ENCODE measurements at regions not wholly inside any gene's neighbourhood (a gene's known extent, or its start where the extent isn't known, plus 50 kb on each side); places are given as distances from the start of the nearest gene placed in this dataset.

DNA sequence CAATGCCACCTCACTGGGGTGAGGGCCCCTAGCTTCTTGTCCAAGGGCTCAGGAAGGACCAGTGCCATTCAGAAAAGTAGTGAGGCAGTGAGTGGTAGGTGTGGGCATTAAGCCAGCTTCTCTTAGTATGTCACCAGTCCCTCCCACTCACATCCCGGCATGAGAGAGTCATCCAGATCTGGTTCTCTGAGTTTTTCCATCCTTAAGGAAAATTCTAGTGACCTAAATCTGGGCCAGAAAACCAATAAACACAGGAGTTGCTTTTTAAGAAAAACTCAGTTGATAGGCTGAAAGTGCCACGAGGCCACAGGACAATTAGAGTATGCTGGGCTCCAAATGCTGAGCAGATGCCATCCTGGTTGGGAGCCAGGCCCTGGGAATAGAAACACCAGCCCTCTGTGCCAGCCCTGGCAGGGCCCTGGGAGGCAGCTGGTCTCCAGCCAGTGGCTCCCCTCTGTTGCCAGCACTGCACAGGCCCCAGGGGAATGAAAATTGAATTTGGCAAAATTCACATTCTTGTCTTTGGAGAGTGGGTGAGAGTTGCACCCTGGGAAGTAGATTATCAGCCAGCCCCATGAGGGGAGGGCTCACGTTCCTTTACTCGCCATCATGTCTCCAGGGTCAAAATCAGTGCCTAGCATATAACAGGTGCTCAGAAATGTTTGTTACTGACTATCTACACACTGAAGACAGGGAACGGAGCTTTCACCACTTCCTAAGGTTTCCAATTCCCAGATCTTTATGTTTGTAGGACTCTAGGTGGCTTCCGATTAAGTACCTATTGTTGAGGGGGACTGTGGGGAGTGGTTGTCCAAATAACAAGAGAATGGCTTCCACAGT lies 52.8 kb downstream of the FAM43A start:
- Mint-ChIP-seq H3K27me3 (peaks cover 29% of the 10 kb centered on the region), H3K4me3 (no peak overlapping the region), H3K36me3 (ENCODE audit: insufficient read depth) (no peaks in the 10 kb centered on the region), H3K27ac (ENCODE audit: low read depth) (no peak overlapping the region), H3K9me3 (peaks cover 5% of the 10 kb centered on the region), H3K4me1 (no peaks in the 10 kb centered on the region)
- ATAC-seq (replicated peaks; ENCODE audit: extremely low read depth, poor library complexity, severe bottlenecking) (no peak), DNase-seq (ENCODE audit: low spot score in 2 of 2) (no peak)

DNA sequence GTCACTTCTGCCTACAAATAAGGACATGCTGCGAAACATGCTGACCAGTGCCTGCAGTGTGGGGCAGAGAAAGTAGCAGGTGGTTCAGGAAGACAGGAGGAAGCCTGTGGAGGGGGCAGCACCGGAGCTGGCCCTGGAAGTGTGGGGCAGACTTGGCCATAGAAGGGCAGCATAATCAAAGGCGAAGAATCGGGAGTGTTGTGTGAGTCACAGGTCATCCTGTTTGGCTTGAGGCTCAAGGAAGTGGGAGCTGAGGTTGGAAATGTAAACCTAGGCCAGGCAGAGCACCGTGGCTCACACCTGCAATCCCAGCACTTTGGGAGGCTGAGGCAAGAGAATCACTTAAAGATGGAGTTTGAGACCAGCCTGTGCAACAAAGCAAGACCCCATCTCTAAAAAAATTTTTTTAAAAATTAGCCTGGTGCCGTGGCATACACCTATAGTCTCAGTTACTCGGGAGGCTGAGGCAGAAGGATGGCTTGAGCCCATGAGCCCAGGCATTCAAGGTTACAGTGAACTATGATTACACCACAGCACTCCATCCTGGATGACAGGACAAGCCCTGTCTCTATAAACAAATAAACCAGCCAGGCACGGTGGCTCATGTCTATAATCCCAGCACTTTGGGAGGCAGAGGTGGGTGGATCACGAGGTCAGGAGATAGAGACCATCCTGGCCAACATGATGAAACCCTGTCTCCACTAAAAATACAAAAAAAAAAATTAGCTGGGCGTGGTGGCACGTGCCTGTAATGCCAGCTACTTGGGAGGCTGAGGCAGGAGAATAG lies 54.0 kb downstream of the FAM43A start:
- Mint-ChIP-seq H3K4me3 (no peak overlapping the region), H3K27ac (ENCODE audit: low read depth) (no peak overlapping the region), H3K4me1 (no peaks in the 10 kb centered on the region), H3K27me3 (peaks cover 38% of the 10 kb centered on the region), H3K9me3 (peaks cover 5% of the 10 kb centered on the region), H3K36me3 (ENCODE audit: insufficient read depth) (no peaks in the 10 kb centered on the region)
- ATAC-seq (replicated peaks; ENCODE audit: extremely low read depth, poor library complexity, severe bottlenecking) (no peak), DNase-seq (ENCODE audit: low spot score in 2 of 2) (no peak)

DNA sequence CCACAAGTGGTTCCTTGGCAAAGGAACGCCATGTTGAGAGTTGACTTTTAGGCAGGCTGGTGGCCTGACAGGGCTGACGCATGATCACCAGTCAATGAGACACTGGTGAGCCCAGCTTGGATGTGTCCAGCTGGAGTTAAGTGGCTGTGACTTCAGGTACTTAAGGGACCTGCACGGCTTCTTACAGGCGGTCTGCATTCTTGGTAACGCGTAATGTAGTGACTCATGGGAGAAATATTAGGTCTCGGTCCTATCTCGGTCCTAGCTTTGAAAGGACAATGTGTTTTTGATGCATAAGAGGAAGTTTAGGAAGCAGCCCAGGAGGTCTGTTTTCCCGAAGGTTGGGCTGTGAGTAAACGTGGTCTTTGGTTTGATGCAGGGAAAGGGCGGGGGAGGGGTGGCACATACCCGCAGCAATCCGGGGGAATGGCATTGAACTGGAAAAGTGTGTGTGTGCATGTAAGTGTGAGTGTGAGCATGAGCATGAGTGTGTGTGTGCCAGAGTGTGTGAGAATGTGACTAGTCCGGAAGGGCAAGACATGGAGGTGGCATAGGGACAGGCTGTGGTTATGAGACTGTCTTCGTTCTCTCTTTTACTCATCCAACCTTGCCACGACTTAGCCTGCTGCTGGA lies 55.3 kb downstream of the FAM43A start:
- Mint-ChIP-seq H3K4me1 (no peaks in the 10 kb centered on the region), H3K9me3 (no peaks in the 10 kb centered on the region), H3K27ac (ENCODE audit: low read depth) (no peak overlapping the region), H3K36me3 (ENCODE audit: insufficient read depth) (no peaks in the 10 kb centered on the region), H3K27me3 (peaks cover 38% of the 10 kb centered on the region), H3K4me3 (no peak overlapping the region)
- DNase-seq (ENCODE audit: low spot score in 2 of 2): no peak
- no peak for ATAC-seq (replicated peaks; ENCODE audit: extremely low read depth, poor library complexity, severe bottlenecking)

DNA sequence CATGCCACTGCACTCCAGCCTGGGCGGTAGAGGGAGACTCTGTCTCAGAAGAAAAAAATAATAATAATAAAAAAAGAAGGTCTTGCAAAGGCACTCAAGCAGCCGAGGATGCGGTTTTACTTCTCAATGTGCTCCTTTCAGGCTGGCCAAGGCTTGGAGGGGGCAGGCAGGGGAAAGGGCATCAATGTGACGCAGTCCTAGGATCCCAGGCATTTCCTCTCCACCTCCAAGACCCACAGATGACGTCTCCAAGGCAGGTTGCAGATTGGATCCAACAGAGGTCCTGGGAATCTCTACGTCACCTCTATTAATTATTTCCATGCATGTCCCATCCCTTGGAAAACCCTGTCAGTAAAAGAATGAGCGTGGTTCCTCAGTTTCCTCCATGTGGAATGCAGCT lies 56.2 kb downstream of the FAM43A start:
- no peak for ATAC-seq (replicated peaks; ENCODE audit: extremely low read depth, poor library complexity, severe bottlenecking)
- Mint-ChIP-seq H3K27me3 (peaks cover 38% of the 10 kb centered on the region), H3K4me1 (no peaks in the 10 kb centered on the region), H3K27ac (ENCODE audit: low read depth) (no peak overlapping the region), H3K9me3 (no peaks in the 10 kb centered on the region), H3K36me3 (ENCODE audit: insufficient read depth) (no peaks in the 10 kb centered on the region), H3K4me3 (no peak overlapping the region)
- DNase-seq (ENCODE audit: low spot score in 2 of 2): no peak

DNA sequence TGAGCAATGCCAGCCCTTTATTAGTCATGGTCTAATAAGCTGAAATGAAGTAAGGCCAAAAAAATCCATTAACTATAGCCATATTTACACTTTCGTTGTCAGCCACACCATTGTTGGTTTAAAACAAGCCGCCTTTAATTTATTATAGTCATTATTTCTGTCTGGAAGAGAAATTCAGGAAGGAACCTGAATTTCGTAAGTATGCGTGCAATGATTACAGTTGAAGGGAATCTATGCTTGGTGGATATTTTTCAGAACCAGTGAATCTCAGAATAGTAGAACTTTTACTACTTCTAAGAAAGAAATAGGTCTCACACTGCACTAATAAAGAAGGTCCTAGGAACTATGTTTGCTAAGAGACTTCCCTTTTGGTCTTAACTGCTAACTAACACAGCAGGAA lies 59.1 kb downstream of the FAM43A start:
- no peak overlapping the region for H3K27ac Mint-ChIP-seq (ENCODE audit: low read depth)
- peaks cover 31% of the 10 kb centered on the region for H3K27me3 Mint-ChIP-seq
- no peak for DNase-seq (ENCODE audit: low spot score in 2 of 2)
- H3K36me3 Mint-ChIP-seq (ENCODE audit: insufficient read depth): peaks cover 1% of the 10 kb centered on the region
- ATAC-seq (replicated peaks; ENCODE audit: extremely low read depth, poor library complexity, severe bottlenecking): no peak
- no peak overlapping the region for H3K4me3 Mint-ChIP-seq
- no peaks in the 10 kb centered on the region for H3K4me1 Mint-ChIP-seq
- H3K9me3 Mint-ChIP-seq: no peaks in the 10 kb centered on the region

DNA sequence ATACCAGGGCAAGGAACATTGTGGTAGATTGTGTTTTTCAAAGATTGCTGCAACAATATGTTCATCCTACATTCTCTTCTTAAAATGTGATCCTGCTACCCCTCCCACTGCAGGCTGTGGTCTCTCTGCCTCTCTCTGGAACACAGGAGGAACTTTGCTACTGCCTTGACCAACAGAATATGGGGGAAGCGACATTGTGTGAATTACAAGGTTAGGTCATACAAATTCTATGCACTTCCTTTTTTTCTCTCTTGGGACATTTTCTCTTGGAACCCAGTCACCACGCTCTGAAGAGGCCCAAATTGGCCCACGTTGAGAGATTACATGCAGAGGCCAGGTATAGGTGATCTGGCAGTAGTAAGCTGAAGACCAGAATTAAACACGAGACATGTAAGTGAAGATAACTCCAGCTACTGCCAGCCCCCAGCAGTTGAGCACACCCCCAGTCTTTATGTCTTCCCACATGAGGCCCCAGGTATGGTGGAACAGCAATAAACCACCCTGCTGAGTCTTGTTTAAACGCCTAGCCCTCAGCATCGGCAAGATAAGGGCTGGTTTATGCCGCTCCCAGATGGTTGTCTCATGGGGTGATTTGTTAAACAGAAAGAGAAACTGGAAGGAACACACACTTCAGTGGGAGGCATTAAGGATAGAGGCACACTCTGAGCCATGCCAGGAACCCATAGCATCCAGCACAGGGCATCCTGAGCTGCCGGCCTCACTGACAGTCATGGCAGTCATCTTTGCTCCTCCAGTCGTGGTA lies 59.9 kb downstream of the FAM43A start:
- no peak for ATAC-seq (replicated peaks; ENCODE audit: extremely low read depth, poor library complexity, severe bottlenecking)
- Mint-ChIP-seq H3K27ac (ENCODE audit: low read depth) (no peak overlapping the region), H3K27me3 (peaks cover 28% of the 10 kb centered on the region), H3K9me3 (no peaks in the 10 kb centered on the region), H3K4me3 (no peak overlapping the region), H3K4me1 (no peaks in the 10 kb centered on the region), H3K36me3 (ENCODE audit: insufficient read depth) (peaks cover 1% of the 10 kb centered on the region)
- no peak for DNase-seq (ENCODE audit: low spot score in 2 of 2)

DNA sequence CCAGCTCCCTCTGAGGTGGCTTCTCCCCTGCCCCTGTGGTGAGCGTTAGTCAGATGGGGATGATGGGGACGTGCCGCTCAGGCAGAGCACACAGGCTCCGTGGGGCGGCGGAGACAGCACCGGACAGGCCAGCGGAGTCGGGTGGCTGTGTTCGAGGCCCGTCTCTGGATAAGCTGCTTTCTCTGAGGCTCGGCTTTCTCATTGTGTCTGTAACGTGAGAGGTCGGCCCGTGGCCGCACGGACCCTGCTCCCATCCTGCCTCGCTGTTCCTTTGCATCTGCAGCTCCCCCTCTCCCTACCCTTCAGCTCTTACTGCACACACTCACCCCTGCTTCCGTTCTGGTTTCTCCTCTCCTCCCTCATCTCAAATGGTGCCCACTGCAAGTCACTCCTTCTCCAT lies 62.5 kb downstream of the FAM43A start:
- Mint-ChIP-seq H3K4me3 (no peak overlapping the region), H3K27ac (ENCODE audit: low read depth) (no peak overlapping the region), H3K9me3 (no peaks in the 10 kb centered on the region), H3K36me3 (ENCODE audit: insufficient read depth) (peaks cover 1% of the 10 kb centered on the region), H3K27me3 (peaks cover 10% of the 10 kb centered on the region), H3K4me1 (no peaks in the 10 kb centered on the region)
- DNase-seq (ENCODE audit: low spot score in 2 of 2): no peak
- ATAC-seq (replicated peaks; ENCODE audit: extremely low read depth, poor library complexity, severe bottlenecking): no peak

DNA sequence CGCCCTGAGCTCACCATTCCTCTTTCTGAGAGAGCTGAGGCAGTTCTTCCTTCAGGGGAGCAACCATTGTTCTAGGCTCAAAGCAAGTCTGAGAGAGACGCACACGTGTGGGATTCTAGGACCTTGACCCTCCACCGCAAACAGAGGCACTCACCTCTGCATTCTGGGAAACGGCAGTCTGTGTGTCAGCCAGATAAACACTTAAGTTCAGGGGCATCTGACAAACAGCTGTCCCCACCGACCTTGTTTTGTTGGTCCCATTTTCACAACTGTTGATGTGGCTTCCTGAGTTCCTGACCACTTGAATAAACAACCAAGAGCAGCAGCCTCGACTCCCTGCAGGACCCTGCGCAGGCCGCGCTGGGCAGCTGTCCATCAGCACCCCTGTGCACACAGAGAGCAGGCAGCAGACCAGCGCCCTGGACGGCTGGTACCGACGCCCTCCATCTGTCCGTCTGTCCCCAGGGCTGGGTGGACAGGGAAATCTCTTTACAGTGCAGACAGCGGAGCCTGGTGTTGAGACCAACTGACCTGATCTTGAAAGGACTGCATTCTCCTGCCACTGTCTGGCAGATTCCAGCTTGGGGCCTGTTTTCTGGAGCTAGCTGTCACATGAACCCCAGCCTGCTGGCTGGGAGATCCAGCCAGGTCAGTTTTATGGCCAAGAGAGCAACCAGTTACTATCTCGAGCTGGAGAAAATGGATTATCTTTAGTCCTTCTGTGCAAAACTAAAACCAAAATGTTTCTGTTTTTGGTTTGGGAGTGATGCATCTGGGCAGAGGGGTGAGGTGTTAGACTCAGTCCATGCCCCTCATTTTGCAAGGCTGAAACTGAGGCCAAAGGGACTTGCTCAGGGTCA lies 64.2 kb downstream of the FAM43A start:
- Mint-ChIP-seq H3K9me3 (no peaks in the 10 kb centered on the region), H3K4me1 (no peaks in the 10 kb centered on the region), H3K4me3 (no peak overlapping the region), H3K36me3 (ENCODE audit: insufficient read depth) (peaks cover 1% of the 10 kb centered on the region), H3K27ac (ENCODE audit: low read depth) (no peak overlapping the region), H3K27me3 (no peaks in the 10 kb centered on the region)
- DNase-seq (ENCODE audit: low spot score in 2 of 2): no peak
- ATAC-seq (replicated peaks; ENCODE audit: extremely low read depth, poor library complexity, severe bottlenecking): no peak

DNA sequence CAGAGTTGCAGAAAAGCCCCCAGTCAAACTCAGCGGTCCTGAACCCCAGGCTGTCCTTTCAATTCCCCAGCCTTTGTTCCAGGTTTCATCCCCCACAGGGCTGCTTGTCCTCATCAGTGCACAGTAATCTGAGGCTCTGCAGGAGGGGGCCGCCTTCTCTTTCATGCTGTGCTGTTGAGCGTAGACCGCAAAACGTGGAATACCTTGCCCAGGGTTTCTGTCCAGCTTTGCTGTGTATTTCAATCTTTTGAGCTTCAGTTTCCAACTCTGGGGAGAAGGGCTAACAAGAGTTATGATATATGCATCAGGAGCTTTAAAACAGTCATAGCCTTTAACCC lies 64.8 kb downstream of the FAM43A start:
- Mint-ChIP-seq H3K4me3 (no peak overlapping the region), H3K36me3 (ENCODE audit: insufficient read depth) (peaks cover 1% of the 10 kb centered on the region), H3K27me3 (no peaks in the 10 kb centered on the region), H3K27ac (ENCODE audit: low read depth) (no peak overlapping the region), H3K4me1 (no peaks in the 10 kb centered on the region), H3K9me3 (no peaks in the 10 kb centered on the region)
- DNase-seq (ENCODE audit: low spot score in 2 of 2) (no peak), ATAC-seq (replicated peaks; ENCODE audit: extremely low read depth, poor library complexity, severe bottlenecking) (no peak)

DNA sequence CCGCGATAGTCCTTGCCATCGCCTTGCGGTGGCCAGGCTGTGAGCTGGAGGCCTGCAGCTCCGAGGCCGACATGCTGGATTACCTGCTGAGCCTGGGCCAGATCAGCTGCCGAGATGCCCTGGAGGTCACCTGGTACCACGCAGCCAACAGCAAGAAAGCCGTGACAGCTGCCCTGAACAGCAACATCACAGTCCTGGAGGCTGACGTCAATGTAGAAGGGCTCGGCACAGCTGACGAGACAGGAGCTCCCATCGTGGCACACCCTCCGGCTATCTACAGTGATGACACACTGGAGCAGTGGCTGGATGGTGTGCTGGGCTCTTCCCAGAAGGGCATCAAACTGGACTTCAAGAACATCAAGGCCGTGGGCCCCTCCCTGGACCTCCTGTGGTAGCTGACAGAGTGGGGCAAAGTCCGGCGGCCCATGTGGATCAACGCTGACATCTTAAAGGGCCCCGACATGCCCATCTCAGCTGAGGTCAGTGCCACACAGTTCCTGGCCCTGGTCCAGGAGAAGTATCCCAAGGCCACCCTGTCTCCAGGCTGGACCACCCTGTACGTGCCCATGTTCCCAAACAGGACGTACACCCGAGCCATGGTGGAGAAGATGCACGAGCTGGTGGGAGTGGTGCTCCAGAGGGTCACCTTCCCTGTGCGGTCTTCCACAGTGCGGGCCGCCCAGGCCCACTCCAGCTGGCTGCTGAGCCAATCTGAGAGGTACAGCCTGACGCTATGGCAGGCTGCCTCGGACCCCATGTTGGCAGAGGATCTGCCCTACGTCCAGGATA lies 70.2 kb downstream of the FAM43A start:
- Mint-ChIP-seq H3K36me3 (ENCODE audit: insufficient read depth) (no peaks in the 10 kb centered on the region), H3K4me3 (no peak overlapping the region), H3K9me3 (no peaks in the 10 kb centered on the region), H3K27ac (ENCODE audit: low read depth) (no peak overlapping the region), H3K27me3 (peaks cover 31% of the 10 kb centered on the region), H3K4me1 (no peaks in the 10 kb centered on the region)
- DNase-seq (ENCODE audit: low spot score in 2 of 2) (no peak), ATAC-seq (replicated peaks; ENCODE audit: extremely low read depth, poor library complexity, severe bottlenecking) (no peak)

DNA sequence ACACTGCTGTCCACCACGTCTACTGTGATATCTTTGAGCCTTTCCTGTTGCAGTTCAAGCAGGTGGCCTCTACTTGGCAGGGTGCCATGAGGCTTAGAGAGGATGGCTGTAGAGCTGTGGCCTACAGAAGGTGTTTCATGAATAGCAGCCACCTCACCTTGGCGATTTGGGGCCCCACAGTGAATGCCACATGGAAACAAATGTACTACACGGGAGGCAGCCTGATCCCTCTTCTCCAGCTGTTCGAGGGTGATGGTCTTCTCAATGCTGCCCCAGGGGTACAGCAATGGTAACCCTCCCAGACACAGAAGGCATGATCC lies 70.7 kb downstream of the FAM43A start:
- no peaks in the 10 kb centered on the region for H3K9me3 Mint-ChIP-seq
- H3K27ac Mint-ChIP-seq (ENCODE audit: low read depth): no peak overlapping the region
- DNase-seq (ENCODE audit: low spot score in 2 of 2): no peak
- no peaks in the 10 kb centered on the region for H3K4me1 Mint-ChIP-seq
- no peak overlapping the region for H3K4me3 Mint-ChIP-seq
- ATAC-seq (replicated peaks; ENCODE audit: extremely low read depth, poor library complexity, severe bottlenecking): no peak
- no peaks in the 10 kb centered on the region for H3K36me3 Mint-ChIP-seq (ENCODE audit: insufficient read depth)
- peaks cover 36% of the 10 kb centered on the region for H3K27me3 Mint-ChIP-seq

Data from central memory CD8-positive, alpha-beta T cell (primary cell).